GM23338 (cell line): ENCODE measurements at regions not wholly inside any gene's neighbourhood (a gene's known extent, or its start where the extent isn't known, plus 50 kb on each side); places are given as distances from the start of the nearest gene placed in this dataset.

ENCODE experiments used
- ATAC-seq: fragments of 200-7000 bp; cut with Tn5 transposase; 3 replicates; pipeline ENCODE4 v1.9.1; 2020
- DNase-seq: peaks from one replicate; pipeline ENCODE4 v3.0.0-alpha.2; 2015; ENCODE audit warnings: low spot score
- H2AFZ ChIP-seq: fragments of 200-600 bp; sonication (generic); 2 replicates; pipeline ENCODE4 v1.8.0; 2016; ENCODE audit warnings: antibody characterized with exemption, mild to moderate bottlenecking, moderate library complexity
- H3F3A ChIP-seq: fragments of 200-600 bp; sonication (generic); replicated peaks from 2 replicates; pipeline ENCODE4 v1.8.0; 2017; ENCODE audit warnings: antibody characterized with exemption, mixed run types, low read depth
- H3K27ac ChIP-seq: fragments of 200-600 bp; sonication (generic); 2 replicates; pipeline ENCODE4 v1.6.1; 2016; ENCODE audit warnings: low read depth
- H3K27me3 ChIP-seq: fragments of 200-600 bp; sonication (generic); 2 replicates; pipeline ENCODE4 v1.8.0; 2016; ENCODE audit warnings: mild to moderate bottlenecking, mixed run types, moderate library complexity; ENCODE audit not compliant: insufficient read depth
- H3K36me3 ChIP-seq: fragments of 200-600 bp; sonication (generic); 2 replicates; pipeline ENCODE4 v1.8.0; 2016; ENCODE audit warnings: mild to moderate bottlenecking; ENCODE audit not compliant: insufficient read depth
- H3K4me1 ChIP-seq: fragments of 200-600 bp; sonication (generic); 2 replicates; pipeline ENCODE4 v1.8.0; 2016; ENCODE audit warnings: mild to moderate bottlenecking, moderate library complexity; ENCODE audit not compliant: insufficient read depth
- H3K4me2 ChIP-seq: fragments of 200-600 bp; sonication (generic); 2 replicates; pipeline ENCODE4 v1.7.1; 2017; ENCODE audit warnings: mixed run types
- H3K4me3 ChIP-seq: fragments of 200-600 bp; sonication (generic); 2 replicates; pipeline ENCODE4 v1.6.1; 2016; ENCODE audit warnings: mixed run types
- H3K79me2 ChIP-seq: fragments of 200-600 bp; sonication (generic); replicated peaks from 2 replicates; pipeline ENCODE4 v1.8.0; 2017; ENCODE audit warnings: mild to moderate bottlenecking; ENCODE audit not compliant: insufficient read depth
- H3K9me2 ChIP-seq: fragments of 200-600 bp; sonication (generic); 2 replicates; pipeline ENCODE4 v1.8.0; 2017; ENCODE audit not compliant: insufficient read depth
- H4K20me1 ChIP-seq: fragments of 200-600 bp; sonication (generic); replicated peaks from 2 replicates; pipeline ENCODE4 v1.8.0; 2017; ENCODE audit warnings: mild to moderate bottlenecking; ENCODE audit not compliant: insufficient read depth
- H3K27ac Mint-ChIP-seq: 2 replicates; pipeline ENCODE4 v1.8.0; 2020; ENCODE audit warnings: inconsistent platforms, mild to moderate bottlenecking, moderate library complexity, mixed read lengths
- H3K27me3 Mint-ChIP-seq: 3 replicates; pipeline ENCODE4 v1.8.0; 2022; ENCODE audit warnings: low read depth, mild to moderate bottlenecking, moderate library complexity, mixed read lengths, inconsistent platforms; ENCODE audit not compliant: insufficient read depth, poor library complexity
- H3K36me3 Mint-ChIP-seq: 3 replicates; pipeline ENCODE4 v1.8.0; 2021; ENCODE audit warnings: low read depth, mild to moderate bottlenecking, inconsistent platforms, moderate library complexity, mixed read lengths
- H3K4me1 Mint-ChIP-seq: 3 replicates; pipeline ENCODE4 v1.8.0; 2020; ENCODE audit warnings: mild to moderate bottlenecking, inconsistent platforms, mixed read lengths
- H3K4me3 Mint-ChIP-seq: 3 replicates; pipeline ENCODE4 v1.8.0; 2021; ENCODE audit warnings: moderate library complexity, mild to moderate bottlenecking, inconsistent platforms, mixed read lengths
- H3K9me3 Mint-ChIP-seq: 3 replicates; pipeline ENCODE4 v1.8.0; 2020; ENCODE audit warnings: moderate library complexity, mild to moderate bottlenecking, inconsistent platforms, mixed read lengths
- CREB1 ChIP-seq: fragments of 250-450 bp; sonication (Bioruptor Pico); IDR thresholded peaks from 2 replicates; pipeline ENCODE4 v1.5.0; 2020; ENCODE audit warnings: low read depth, mild to moderate bottlenecking, moderate library complexity
- ETS1 ChIP-seq: IDR thresholded peaks from 2 replicates; pipeline ENCODE4 v1.6.1; 2016; ENCODE audit warnings: antibody characterized with exemption
- EZH2phosphoT487 ChIP-seq: fragments of 200-600 bp; sonication (generic); IDR thresholded peaks from one replicate; pipeline ENCODE4 v1.8.1; 2018; ENCODE audit warnings: antibody characterized with exemption; ENCODE audit not compliant: unreplicated experiment
- JUNB ChIP-seq: IDR thresholded peaks from one replicate; pipeline ENCODE4 v1.6.1; 2016; ENCODE audit warnings: antibody characterized with exemption; ENCODE audit not compliant: unreplicated experiment
- POLR2AphosphoS5 ChIP-seq: IDR thresholded peaks from 2 replicates; pipeline ENCODE4 v1.6.1; 2016; ENCODE audit warnings: antibody characterized with exemption, low read depth
- ZNF331 ChIP-seq: fragments of 250-450 bp; sonication (Bioruptor Pico); IDR thresholded peaks from 2 replicates; pipeline ENCODE4 v1.5.0; 2020; ENCODE audit warnings: low read depth, mild to moderate bottlenecking, moderate library complexity
- TF ChIP-seq, protein P1 (sequence below): fragments of 250-450 bp; sonication (Bioruptor Pico); IDR thresholded peaks from 2 replicates; pipeline ENCODE4 v1.5.0; 2020; ENCODE audit warnings: mild to moderate bottlenecking, moderate library complexity
- TF ChIP-seq, protein P2 (sequence below): IDR thresholded peaks from one replicate; pipeline ENCODE4 v1.6.1; 2018; ENCODE audit warnings: antibody characterized with exemption; ENCODE audit not compliant: unreplicated experiment

- TF ChIP-seq, protein P1, sequence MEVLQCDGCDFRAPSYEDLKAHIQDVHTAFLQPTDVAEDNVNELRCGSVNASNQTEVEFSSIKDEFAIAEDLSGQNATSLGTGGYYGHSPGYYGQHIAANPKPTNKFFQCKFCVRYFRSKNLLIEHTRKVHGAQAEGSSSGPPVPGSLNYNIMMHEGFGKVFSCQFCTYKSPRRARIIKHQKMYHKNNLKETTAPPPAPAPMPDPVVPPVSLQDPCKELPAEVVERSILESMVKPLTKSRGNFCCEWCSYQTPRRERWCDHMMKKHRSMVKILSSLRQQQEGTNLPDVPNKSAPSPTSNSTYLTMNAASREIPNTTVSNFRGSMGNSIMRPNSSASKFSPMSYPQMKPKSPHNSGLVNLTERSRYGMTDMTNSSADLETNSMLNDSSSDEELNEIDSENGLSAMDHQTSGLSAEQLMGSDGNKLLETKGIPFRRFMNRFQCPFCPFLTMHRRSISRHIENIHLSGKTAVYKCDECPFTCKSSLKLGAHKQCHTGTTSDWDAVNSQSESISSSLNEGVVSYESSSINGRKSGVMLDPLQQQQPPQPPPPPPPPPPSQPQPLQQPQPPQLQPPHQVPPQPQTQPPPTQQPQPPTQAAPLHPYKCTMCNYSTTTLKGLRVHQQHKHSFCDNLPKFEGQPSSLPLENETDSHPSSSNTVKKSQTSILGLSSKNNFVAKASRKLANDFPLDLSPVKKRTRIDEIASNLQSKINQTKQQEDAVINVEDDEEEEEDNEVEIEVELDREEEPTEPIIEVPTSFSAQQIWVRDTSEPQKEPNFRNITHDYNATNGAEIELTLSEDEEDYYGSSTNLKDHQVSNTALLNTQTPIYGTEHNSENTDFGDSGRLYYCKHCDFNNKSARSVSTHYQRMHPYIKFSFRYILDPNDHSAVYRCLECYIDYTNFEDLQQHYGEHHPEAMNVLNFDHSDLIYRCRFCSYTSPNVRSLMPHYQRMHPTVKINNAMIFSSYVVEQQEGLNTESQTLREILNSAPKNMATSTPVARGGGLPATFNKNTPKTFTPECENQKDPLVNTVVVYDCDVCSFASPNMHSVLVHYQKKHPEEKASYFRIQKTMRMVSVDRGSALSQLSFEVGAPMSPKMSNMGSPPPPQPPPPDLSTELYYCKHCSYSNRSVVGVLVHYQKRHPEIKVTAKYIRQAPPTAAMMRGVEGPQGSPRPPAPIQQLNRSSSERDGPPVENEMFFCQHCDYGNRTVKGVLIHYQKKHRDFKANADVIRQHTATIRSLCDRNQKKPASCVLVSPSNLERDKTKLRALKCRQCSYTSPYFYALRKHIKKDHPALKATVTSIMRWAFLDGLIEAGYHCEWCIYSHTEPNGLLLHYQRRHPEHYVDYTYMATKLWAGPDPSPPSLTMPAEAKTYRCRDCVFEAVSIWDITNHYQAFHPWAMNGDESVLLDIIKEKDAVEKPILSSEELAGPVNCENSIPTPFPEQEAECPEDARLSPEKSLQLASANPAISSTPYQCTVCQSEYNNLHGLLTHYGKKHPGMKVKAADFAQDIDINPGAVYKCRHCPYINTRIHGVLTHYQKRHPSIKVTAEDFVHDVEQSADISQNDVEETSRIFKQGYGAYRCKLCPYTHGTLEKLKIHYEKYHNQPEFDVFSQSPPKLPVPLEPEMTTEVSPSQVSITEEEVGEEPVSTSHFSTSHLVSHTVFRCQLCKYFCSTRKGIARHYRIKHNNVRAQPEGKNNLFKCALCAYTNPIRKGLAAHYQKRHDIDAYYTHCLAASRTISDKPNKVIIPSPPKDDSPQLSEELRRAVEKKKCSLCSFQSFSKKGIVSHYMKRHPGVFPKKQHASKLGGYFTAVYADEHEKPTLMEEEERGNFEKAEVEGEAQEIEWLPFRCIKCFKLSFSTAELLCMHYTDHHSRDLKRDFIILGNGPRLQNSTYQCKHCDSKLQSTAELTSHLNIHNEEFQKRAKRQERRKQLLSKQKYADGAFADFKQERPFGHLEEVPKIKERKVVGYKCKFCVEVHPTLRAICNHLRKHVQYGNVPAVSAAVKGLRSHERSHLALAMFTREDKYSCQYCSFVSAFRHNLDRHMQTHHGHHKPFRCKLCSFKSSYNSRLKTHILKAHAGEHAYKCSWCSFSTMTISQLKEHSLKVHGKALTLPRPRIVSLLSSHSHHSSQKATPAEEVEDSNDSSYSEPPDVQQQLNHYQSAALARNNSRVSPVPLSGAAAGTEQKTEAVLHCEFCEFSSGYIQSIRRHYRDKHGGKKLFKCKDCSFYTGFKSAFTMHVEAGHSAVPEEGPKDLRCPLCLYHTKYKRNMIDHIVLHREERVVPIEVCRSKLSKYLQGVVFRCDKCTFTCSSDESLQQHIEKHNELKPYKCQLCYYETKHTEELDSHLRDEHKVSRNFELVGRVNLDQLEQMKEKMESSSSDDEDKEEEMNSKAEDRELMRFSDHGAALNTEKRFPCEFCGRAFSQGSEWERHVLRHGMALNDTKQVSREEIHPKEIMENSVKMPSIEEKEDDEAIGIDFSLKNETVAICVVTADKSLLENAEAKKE (CRISPR knock-in tag): no peak
- TF ChIP-seq, protein P2, sequence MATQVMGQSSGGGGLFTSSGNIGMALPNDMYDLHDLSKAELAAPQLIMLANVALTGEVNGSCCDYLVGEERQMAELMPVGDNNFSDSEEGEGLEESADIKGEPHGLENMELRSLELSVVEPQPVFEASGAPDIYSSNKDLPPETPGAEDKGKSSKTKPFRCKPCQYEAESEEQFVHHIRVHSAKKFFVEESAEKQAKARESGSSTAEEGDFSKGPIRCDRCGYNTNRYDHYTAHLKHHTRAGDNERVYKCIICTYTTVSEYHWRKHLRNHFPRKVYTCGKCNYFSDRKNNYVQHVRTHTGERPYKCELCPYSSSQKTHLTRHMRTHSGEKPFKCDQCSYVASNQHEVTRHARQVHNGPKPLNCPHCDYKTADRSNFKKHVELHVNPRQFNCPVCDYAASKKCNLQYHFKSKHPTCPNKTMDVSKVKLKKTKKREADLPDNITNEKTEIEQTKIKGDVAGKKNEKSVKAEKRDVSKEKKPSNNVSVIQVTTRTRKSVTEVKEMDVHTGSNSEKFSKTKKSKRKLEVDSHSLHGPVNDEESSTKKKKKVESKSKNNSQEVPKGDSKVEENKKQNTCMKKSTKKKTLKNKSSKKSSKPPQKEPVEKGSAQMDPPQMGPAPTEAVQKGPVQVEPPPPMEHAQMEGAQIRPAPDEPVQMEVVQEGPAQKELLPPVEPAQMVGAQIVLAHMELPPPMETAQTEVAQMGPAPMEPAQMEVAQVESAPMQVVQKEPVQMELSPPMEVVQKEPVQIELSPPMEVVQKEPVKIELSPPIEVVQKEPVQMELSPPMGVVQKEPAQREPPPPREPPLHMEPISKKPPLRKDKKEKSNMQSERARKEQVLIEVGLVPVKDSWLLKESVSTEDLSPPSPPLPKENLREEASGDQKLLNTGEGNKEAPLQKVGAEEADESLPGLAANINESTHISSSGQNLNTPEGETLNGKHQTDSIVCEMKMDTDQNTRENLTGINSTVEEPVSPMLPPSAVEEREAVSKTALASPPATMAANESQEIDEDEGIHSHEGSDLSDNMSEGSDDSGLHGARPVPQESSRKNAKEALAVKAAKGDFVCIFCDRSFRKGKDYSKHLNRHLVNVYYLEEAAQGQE: no peak
Measured at GRCh38 chr20:60759651-60760050, 492.4 kb upstream of the CDH4 start (continued).

GRCh38 chr20:60760256-60761000 is 491.6 kb upstream of the CDH4 start:
- Mint-ChIP-seq H3K9me3 (no peaks in the 10 kb centered on the region), H3K36me3 (no peaks in the 10 kb centered on the region), H3K27ac (no peak overlapping the region), H3K4me3 (no peak overlapping the region), H3K27me3 (peaks cover 9% of the 10 kb centered on the region), H3K4me1 (peaks cover 3% of the 10 kb centered on the region; the same call in 1 of the 3 replicates)
- TF ChIP-seq ETS1 (no peak), JUNB (no peak), CREB1 (CRISPR knock-in tag) (no peak), ZNF331 (CRISPR knock-in tag) (no peak), POLR2AphosphoS5 (no peak), EZH2phosphoT487 (no peak)
- TF ChIP-seq, protein P2: no peak
- DNase-seq: no peak
- H3K4me3 ChIP-seq: no peak overlapping the region
- ATAC-seq: no peak
- H2AFZ ChIP-seq: no peak overlapping the region
- no peaks in the 10 kb centered on the region for H3F3A ChIP-seq
- H3K27ac ChIP-seq: no peak overlapping the region
- no peaks in the 10 kb centered on the region for H4K20me1 ChIP-seq
- H3K4me1 ChIP-seq: no peaks in the 10 kb centered on the region
- no peaks in the 10 kb centered on the region for H3K79me2 ChIP-seq
- no peaks in the 10 kb centered on the region; the same call in 1 of the 2 replicates for H3K36me3 ChIP-seq
- no peak overlapping the region for H3K4me2 ChIP-seq
- no peaks in the 10 kb centered on the region for H3K9me2 ChIP-seq
- H3K27me3 ChIP-seq: no peaks in the 10 kb centered on the region
